PFSK-1 (cell line): ENCODE measurements at regions not wholly inside any gene's neighbourhood (a gene's known extent, or its start where the extent isn't known, plus 50 kb on each side); places are given as distances from the start of the nearest gene placed in this dataset.

Experiments
- FOXP2 ChIP-seq: optimal IDR thresholded peaks from 2 replicates; pipeline ENCODE3; 2011; ENCODE audit warnings: borderline replicate concordance, control low read depth, inconsistent platforms; ENCODE audit not compliant: insufficient read depth; ENCODE audit errors: extremely low read length, extremely low read depth
- POLR2AphosphoS5 ChIP-seq: IDR thresholded peaks from 2 replicates; pipeline ENCODE4 v1.6.1; 2012; ENCODE audit warnings: low read depth, mild to moderate bottlenecking, control low read depth, low read length, moderate library complexity
- SIN3A ChIP-seq: IDR thresholded peaks from 2 replicates; pipeline ENCODE4 v1.6.1; 2012; ENCODE audit warnings: mild to moderate bottlenecking, low read length, moderate library complexity, borderline replicate concordance; ENCODE audit not compliant: insufficient read depth
- TAF1 ChIP-seq: IDR thresholded peaks from 2 replicates; pipeline ENCODE4 v1.6.1; 2012; ENCODE audit warnings: low read length, control low read depth, borderline replicate concordance; ENCODE audit not compliant: insufficient read depth
- TF ChIP-seq, protein P1 (sequence below), 2 experiments: IDR thresholded peaks; 2 replicates each; pipeline versions ENCODE4 v1.6.1 to v1.8.0; 2011 to 2012; ENCODE audit warnings: low read depth in 2 of 2, low read length in 2 of 2, control low read depth in 1 of 2, inconsistent platforms in 1 of 2, mild to moderate bottlenecking in 1 of 2, moderate library complexity in 1 of 2; ENCODE audit not compliant: insufficient read depth in 1 of 2

DNA sequence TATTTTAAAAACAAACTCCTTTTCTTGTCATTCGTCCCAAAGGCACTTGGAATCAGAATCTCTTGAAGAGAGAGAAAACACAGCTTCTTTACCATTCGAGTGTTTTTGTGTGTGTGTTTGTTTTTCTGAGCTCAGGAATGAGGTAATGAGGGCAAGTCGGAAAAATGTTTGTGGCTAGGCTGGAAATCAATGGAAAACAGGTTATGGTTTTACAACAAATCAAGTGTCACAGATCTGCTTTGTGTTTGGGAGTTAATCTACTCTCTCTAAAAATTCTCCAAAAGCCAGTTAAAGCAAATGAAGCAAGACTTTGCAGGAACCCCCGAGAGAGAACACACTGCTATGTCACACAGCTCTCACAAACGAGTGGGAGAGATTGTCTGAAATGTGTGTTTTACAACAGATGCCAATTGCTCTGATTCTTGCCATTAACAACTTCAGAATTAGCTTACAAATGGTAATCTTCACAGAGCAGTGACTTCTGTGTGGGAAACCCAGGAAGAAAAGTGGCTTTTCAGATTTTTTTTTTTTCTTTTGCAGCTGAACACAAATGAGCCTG lies 264.1 kb downstream of the CBLL2 start:
- TF ChIP-seq, protein P1, sequence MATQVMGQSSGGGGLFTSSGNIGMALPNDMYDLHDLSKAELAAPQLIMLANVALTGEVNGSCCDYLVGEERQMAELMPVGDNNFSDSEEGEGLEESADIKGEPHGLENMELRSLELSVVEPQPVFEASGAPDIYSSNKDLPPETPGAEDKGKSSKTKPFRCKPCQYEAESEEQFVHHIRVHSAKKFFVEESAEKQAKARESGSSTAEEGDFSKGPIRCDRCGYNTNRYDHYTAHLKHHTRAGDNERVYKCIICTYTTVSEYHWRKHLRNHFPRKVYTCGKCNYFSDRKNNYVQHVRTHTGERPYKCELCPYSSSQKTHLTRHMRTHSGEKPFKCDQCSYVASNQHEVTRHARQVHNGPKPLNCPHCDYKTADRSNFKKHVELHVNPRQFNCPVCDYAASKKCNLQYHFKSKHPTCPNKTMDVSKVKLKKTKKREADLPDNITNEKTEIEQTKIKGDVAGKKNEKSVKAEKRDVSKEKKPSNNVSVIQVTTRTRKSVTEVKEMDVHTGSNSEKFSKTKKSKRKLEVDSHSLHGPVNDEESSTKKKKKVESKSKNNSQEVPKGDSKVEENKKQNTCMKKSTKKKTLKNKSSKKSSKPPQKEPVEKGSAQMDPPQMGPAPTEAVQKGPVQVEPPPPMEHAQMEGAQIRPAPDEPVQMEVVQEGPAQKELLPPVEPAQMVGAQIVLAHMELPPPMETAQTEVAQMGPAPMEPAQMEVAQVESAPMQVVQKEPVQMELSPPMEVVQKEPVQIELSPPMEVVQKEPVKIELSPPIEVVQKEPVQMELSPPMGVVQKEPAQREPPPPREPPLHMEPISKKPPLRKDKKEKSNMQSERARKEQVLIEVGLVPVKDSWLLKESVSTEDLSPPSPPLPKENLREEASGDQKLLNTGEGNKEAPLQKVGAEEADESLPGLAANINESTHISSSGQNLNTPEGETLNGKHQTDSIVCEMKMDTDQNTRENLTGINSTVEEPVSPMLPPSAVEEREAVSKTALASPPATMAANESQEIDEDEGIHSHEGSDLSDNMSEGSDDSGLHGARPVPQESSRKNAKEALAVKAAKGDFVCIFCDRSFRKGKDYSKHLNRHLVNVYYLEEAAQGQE (IDR thresholded peaks at IDR 0.05; ENCODE audit: insufficient read depth in 1 of 2, low read depth in 2 of 2, low read length in 2 of 2), result no peak
- no peak for TF ChIP-seq TAF1
- no peak for TF ChIP-seq SIN3A
- TF ChIP-seq FOXP2, result no peak
- no peak for TF ChIP-seq POLR2AphosphoS5

DNA sequence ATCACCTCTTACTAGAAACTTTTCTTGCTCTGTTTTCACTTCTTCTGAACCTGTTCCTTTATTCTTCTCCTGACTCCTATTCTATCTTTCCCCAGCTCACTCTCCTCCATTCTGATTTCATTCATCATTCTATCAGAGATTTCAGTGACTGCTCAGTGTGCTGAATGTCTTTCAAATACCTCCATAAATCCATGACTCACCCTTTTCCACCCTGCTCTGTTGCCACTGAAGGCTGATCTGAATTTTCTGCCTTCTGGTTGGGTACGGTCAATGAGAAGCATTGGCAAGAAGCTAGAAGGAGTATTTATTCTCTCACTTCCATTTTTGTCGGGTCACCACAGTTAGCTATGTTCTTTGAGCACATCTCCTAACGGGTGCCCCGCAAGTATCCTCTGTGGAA lies 265.9 kb downstream of the CBLL2 start:
- TF ChIP-seq POLR2AphosphoS5 (no peak), TAF1 (no peak), SIN3A (no peak), FOXP2 (no peak)
- TF ChIP-seq, protein P1 (IDR thresholded peaks at IDR 0.05; ENCODE audit: insufficient read depth in 1 of 2, low read depth in 2 of 2, low read length in 2 of 2), result no peak

- TF ChIP-seq FOXP2 (no peak), TAF1 (no peak), POLR2AphosphoS5 (no peak), SIN3A (no peak)
- TF ChIP-seq, protein P1 (IDR thresholded peaks at IDR 0.05; ENCODE audit: insufficient read depth in 1 of 2, low read depth in 2 of 2, low read length in 2 of 2), result no peak
Observed at GRCh38 chrX:22541926-22542325, 269.2 kb downstream of the CBLL2 start.

DNA sequence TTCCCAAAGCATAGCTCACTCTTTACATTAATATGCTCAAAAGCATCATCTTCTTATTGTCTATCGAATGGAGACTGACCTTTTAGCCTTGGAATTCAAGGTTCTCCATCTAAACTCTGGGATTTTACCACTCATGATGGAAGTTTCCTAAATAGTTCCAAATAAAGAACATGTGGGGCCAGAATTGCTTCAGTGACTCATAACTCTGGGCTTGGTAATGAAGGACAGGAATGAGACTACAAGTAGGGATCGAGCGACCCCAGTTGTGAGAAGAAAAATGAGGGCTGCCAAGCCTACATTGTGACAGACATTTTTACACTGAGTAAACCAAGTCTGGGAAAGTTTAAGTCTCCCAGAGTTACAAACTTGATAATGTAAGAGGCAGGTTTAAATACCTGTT lies 269.9 kb downstream of the CBLL2 start:
- TF ChIP-seq TAF1 (no peak), SIN3A (no peak), POLR2AphosphoS5 (no peak), FOXP2 (no peak)
- TF ChIP-seq, protein P1 (IDR thresholded peaks at IDR 0.05; ENCODE audit: insufficient read depth in 1 of 2, low read depth in 2 of 2, low read length in 2 of 2), result no peak

DNA sequence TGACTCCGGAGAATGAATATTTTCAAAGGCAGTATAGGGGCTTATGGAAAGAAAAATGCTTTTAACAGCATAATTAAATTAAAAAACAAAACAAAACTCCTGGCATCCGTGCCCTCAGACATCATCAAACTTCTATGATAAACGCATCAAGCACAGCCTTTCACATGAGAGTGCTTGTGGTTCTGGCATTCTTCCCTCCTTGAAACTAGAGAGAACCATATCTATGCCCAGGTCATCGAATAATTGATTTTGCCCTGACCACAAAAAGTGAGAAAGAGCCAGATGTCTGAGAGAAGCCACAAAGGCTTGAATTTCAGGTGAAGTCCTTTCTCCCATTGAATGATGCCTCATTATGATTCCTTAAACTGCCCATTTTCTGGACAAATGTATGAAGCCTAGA lies 286.8 kb downstream of the CBLL2 start:
- TF ChIP-seq, protein P1 (IDR thresholded peaks at IDR 0.05; ENCODE audit: insufficient read depth in 1 of 2, low read depth in 2 of 2, low read length in 2 of 2), result no peak
- no peak for TF ChIP-seq POLR2AphosphoS5
- TF ChIP-seq TAF1, result no peak
- TF ChIP-seq SIN3A, result no peak
- no peak for TF ChIP-seq FOXP2
